Tibial artery (tissue), 4 donors: ENCODE measurements at regions not wholly inside any gene's neighbourhood (a gene's known extent, or its start where the extent isn't known, plus 50 kb on each side); places are given as distances from the start of the nearest gene placed in this dataset.

Experiments
- DNase-seq, 2 donors: peaks; one replicate each; pipeline ENCODE4 v3.0.0-alpha.2; 2019
- H3K27ac ChIP-seq, 2 donors: fragments of 200-600 bp; sonication (generic) in 1 of 2; 1 replicate in 1 of 2; 2 replicates in 1 of 2; pipeline ENCODE4 v1.5.1; 2018 to 2019; ENCODE audit warnings: mild to moderate bottlenecking in 1 of 2
- H3K27me3 ChIP-seq, 2 donors: fragments of 200-600 bp; sonication (generic) in 1 of 2; one replicate each; pipeline versions ENCODE4 v1.5.1 to v1.6.0; 2016 to 2019
- H3K36me3 ChIP-seq, 3 donors: fragments of 200-600 bp; sonication (generic) in 2 of 3; one replicate each; pipeline ENCODE4 v1.5.1; 2016 to 2019; ENCODE audit warnings: mild to moderate bottlenecking in 2 of 3
- H3K4me1 ChIP-seq, 4 donors: fragments of 200-600 bp; sonication (generic) in 2 of 4; 1 replicate in 3 of 4; 2 replicates in 1 of 4; pipeline ENCODE4 v1.5.1; 2016 to 2019
- H3K4me3 ChIP-seq, 2 donors: fragments of 200-600 bp; sonication (generic) in 1 of 2; 1 replicate in 1 of 2; 2 replicates in 1 of 2; pipeline ENCODE4 v1.5.1; 2018 to 2019; ENCODE audit warnings: mild to moderate bottlenecking in 2 of 2
- H3K9me3 ChIP-seq, 3 donors: fragments of 200-600 bp; sonication (generic) in 1 of 3; one replicate each; pipeline ENCODE4 v1.5.1; 2016 to 2019
- intact Hi-C: fragments of 100-400 bp; cut with DNase I; formaldehyde crosslinking; loops from one replicate; pipeline ENCODE4 v1.15.0; 2023; ENCODE audit warnings: low total_unique reads
- TF ChIP-seq, protein P1 (sequence below), 2 experiments: fragments of 200-600 bp in 1 of 2; fragments of 450-650 bp in 1 of 2; IDR thresholded peaks; one replicate each; pipeline ENCODE4 v1.5.1; 2017 to 2019; ENCODE audit warnings: antibody characterized with exemption in 2 of 2, mild to moderate bottlenecking in 1 of 2, moderate library complexity in 1 of 2

- no peak for DNase-seq
- TF ChIP-seq, protein P1, sequence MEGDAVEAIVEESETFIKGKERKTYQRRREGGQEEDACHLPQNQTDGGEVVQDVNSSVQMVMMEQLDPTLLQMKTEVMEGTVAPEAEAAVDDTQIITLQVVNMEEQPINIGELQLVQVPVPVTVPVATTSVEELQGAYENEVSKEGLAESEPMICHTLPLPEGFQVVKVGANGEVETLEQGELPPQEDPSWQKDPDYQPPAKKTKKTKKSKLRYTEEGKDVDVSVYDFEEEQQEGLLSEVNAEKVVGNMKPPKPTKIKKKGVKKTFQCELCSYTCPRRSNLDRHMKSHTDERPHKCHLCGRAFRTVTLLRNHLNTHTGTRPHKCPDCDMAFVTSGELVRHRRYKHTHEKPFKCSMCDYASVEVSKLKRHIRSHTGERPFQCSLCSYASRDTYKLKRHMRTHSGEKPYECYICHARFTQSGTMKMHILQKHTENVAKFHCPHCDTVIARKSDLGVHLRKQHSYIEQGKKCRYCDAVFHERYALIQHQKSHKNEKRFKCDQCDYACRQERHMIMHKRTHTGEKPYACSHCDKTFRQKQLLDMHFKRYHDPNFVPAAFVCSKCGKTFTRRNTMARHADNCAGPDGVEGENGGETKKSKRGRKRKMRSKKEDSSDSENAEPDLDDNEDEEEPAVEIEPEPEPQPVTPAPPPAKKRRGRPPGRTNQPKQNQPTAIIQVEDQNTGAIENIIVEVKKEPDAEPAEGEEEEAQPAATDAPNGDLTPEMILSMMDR (IDR thresholded peaks at IDR 0.05) = no peak
- no peak overlapping the region for H3K27ac ChIP-seq
- H3K27me3 ChIP-seq = no peaks in the 10 kb centered on the region
- H3K4me3 ChIP-seq = no peak overlapping the region
- intact Hi-C loops = no loop called here
- H3K4me1 ChIP-seq = no peaks in the 10 kb centered on the region
- H3K36me3 ChIP-seq = no peaks in the 10 kb centered on the region
- no peaks in the 10 kb centered on the region for H3K9me3 ChIP-seq
Observed at GRCh38 chr3:28646435-28646834, 297.8 kb upstream of the AZI2 start.

DNA sequence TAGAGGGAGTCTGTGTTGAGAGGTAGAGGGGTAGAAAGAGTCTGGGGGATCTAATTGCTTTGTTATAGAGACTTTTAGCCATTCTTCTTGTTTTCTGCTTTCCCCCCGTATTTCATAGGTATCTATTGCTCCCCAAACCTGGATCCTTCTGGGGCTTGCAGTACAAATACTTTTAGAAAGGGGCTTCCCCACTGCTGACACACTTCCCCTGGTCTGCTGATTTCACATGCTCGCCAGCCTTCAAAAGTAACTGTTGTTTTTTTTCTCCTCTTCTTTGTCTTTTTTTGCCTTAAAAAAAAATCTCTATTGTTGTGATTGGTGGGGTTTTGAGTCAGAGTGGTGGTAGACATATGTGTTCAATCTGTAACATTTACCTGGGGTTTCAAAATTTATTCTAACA is 300.6 kb upstream of the AZI2 start:
- TF ChIP-seq, protein P1 (IDR thresholded peaks at IDR 0.05) = no peak
- intact Hi-C loops = no loop called here
- no peak overlapping the region for H3K4me3 ChIP-seq
- H3K4me1 ChIP-seq = no peaks in the 10 kb centered on the region
- no peak for DNase-seq
- no peak overlapping the region for H3K27ac ChIP-seq
- H3K27me3 ChIP-seq = no peaks in the 10 kb centered on the region
- no peaks in the 10 kb centered on the region for H3K36me3 ChIP-seq
- H3K9me3 ChIP-seq = no peaks in the 10 kb centered on the region

DNA sequence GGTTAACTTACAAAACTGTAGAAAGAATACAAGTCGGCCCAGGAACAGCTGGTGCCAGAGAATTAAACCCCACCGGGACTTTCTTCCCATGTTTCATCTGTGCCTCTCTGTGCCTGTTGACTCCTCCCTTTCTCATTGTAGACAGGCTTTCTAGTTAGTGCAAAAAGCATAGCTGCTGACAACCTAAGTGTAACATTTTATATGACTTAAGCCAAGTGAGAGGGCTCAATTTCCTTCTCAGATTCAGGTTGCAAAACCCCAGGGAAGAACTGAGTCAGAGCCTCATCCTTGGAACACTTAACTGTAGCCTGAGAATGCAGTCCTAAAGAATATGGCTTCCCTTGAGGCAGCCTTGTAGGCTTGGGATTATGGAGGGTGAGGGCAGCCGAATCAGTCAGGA is 302.5 kb upstream of the AZI2 start:
- TF ChIP-seq, protein P1 (IDR thresholded peaks at IDR 0.05) = no peak
- intact Hi-C loops = no loop called here
- H3K4me1 ChIP-seq = no peaks in the 10 kb centered on the region

DNA sequence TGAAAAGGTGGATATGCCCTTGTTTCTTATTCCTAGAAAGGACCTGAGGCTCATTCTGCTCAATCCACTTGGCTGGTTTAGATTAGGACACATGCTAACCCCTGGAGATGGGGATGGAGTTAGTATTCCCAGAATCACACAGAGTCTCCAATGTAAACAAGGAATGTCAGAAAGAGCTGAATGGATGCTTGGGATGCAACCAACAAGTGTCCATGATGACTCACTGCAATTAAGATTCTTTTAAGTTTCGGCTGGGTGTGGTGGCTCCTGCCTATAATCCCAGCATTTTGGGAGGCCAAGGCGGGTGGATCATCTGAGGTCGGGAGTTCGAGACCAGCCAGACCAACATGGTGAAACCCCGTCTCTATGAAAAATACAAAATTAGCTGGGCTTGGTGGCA is 315.5 kb upstream of the AZI2 start:
- Histone ChIP-seq H3K4me1 (peaks cover 0 to 53% (median 15%) of the 10 kb centered on the region in 4 donors), H3K9me3 (no peaks in the 10 kb centered on the region), H3K27ac (peak overlapping the region; percentile 17 to 62), H3K27me3 (no peaks in the 10 kb centered on the region), H3K4me3 (no peak overlapping the region), H3K36me3 (no peaks in the 10 kb centered on the region)
- TF ChIP-seq, protein P1 (IDR thresholded peaks at IDR 0.05) = no peak
- no peak for DNase-seq
- intact Hi-C loops = no loop called here

More for the DNA sequence above, 302.5 kb upstream of the AZI2 start:
- Histone ChIP-seq H3K36me3 (no peaks in the 10 kb centered on the region), H3K27me3 (no peaks in the 10 kb centered on the region), H3K27ac (no peak overlapping the region), H3K9me3 (no peaks in the 10 kb centered on the region), H3K4me3 (no peak overlapping the region)
- DNase-seq = no peak

- peak in 1 of 2 donors; percentile 63 for DNase-seq
- no peaks in the 10 kb centered on the region for H3K36me3 ChIP-seq
- intact Hi-C loops = no loop called here
- no peak overlapping the region for H3K27ac ChIP-seq
- TF ChIP-seq, protein P1 (IDR thresholded peaks at IDR 0.05) = peak; percentile 60 to 68
- no peak overlapping the region for H3K4me3 ChIP-seq
- H3K9me3 ChIP-seq = no peaks in the 10 kb centered on the region
- peaks cover 0 to 31% (median 8%) of the 10 kb centered on the region in 4 donors for H3K4me1 ChIP-seq
- no peaks in the 10 kb centered on the region for H3K27me3 ChIP-seq
Observed at GRCh38 chr3:28667646-28668621, 319.3 kb upstream of the AZI2 start.
